ENCODE measurements at regions not wholly inside any gene's neighbourhood (a gene's known extent, or its start where the extent isn't known, plus 50 kb on each side); places are given as distances from the start of the nearest gene placed in this dataset.

DNA sequence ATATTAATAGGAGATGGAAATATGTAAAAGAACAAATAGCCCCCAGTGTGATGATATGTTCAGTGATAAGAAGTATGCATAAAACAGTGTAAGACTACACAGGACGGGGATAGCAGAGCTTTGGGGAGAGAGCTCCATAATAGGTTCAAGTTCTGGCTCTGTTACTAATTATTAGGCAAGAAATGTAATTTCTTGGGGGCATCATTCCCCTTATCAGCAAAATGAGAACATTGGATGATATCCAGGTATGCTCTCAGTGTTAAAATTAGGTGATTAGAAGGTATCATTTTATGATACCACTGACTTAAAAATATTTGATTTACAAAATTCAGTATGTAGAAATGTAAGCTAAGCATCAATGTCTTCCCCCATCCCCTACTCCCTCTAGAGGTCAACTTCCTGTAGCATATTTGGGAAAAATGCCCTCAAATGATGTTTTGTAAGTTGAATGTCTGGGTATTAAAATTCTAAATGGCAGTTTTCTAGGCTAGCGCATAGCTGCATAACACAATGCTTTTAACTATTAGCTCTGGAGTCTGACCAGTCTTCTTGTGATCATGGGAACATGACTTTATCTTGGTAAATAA is 585.7 kb upstream of the CAMK1G start:
- Histone ChIP-seq H3K36me3 (no peaks in the 10 kb centered on the region), H3K27me3 (no peaks in the 10 kb centered on the region), H3K4me3 (no peak overlapping the region), H3K4me1 (no peaks in the 10 kb centered on the region), H3K9me3 (no peaks in the 10 kb centered on the region), H3K27ac (replicated peaks in 1 of 4) (no peak overlapping the region)
- intact Hi-C loops (cut with DNase I): no loop called here
- 90% methylated on average over 2 of the region's 2 CpGs for WGBS
- no peak for DNase-seq (ENCODE audit: extremely low spot score)
- no peak for TF ChIP-seq EP300 (IDR thresholded peaks at IDR 0.05)
- TF ChIP-seq POLR2A (IDR thresholded peaks at IDR 0.05; ENCODE audit: low read depth): no peak
- TF ChIP-seq, protein P1, sequence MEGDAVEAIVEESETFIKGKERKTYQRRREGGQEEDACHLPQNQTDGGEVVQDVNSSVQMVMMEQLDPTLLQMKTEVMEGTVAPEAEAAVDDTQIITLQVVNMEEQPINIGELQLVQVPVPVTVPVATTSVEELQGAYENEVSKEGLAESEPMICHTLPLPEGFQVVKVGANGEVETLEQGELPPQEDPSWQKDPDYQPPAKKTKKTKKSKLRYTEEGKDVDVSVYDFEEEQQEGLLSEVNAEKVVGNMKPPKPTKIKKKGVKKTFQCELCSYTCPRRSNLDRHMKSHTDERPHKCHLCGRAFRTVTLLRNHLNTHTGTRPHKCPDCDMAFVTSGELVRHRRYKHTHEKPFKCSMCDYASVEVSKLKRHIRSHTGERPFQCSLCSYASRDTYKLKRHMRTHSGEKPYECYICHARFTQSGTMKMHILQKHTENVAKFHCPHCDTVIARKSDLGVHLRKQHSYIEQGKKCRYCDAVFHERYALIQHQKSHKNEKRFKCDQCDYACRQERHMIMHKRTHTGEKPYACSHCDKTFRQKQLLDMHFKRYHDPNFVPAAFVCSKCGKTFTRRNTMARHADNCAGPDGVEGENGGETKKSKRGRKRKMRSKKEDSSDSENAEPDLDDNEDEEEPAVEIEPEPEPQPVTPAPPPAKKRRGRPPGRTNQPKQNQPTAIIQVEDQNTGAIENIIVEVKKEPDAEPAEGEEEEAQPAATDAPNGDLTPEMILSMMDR (IDR thresholded peaks at IDR 0.05): no peak
- TF ChIP-seq POLR2AphosphoS5 (IDR thresholded peaks at IDR 0.05): no peak

DNA sequence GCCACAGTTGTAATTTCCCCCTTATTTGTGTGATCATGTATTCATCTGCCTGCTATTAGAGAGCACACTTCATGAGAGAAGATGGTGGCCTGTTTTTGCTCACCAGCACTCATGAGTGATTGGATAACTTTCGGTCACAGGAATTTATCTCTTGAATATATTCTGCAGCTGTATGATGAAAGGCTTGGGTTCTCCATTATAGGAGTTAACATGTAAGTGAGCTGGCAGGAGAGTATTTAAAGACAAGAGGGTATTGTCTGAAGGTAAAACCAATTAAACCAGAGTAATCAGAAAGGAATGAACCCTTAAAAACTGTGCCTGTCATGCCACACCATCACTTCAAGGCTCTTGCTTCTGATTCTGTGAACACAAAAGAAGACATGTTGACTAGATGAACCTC is 574.9 kb upstream of the CAMK1G start:
- Histone ChIP-seq H3K27ac (replicated peaks in 1 of 4) (no peak overlapping the region), H3K9me3 (no peaks in the 10 kb centered on the region), H3K36me3 (no peaks in the 10 kb centered on the region), H3K4me1 (no peaks in the 10 kb centered on the region), H3K27me3 (no peaks in the 10 kb centered on the region), H3K4me3 (no peak overlapping the region)
- no peak for TF ChIP-seq EP300 (IDR thresholded peaks at IDR 0.05)
- no peak for TF ChIP-seq POLR2AphosphoS5 (IDR thresholded peaks at IDR 0.05)
- TF ChIP-seq, protein P1 (IDR thresholded peaks at IDR 0.05): no peak
- TF ChIP-seq POLR2A (IDR thresholded peaks at IDR 0.05; ENCODE audit: low read depth): no peak
- DNase-seq (ENCODE audit: extremely low spot score): no peak
- WGBS: 65% methylated on average over 1 of the region's 1 CpG
- intact Hi-C loops (cut with DNase I): no loop called here

DNA sequence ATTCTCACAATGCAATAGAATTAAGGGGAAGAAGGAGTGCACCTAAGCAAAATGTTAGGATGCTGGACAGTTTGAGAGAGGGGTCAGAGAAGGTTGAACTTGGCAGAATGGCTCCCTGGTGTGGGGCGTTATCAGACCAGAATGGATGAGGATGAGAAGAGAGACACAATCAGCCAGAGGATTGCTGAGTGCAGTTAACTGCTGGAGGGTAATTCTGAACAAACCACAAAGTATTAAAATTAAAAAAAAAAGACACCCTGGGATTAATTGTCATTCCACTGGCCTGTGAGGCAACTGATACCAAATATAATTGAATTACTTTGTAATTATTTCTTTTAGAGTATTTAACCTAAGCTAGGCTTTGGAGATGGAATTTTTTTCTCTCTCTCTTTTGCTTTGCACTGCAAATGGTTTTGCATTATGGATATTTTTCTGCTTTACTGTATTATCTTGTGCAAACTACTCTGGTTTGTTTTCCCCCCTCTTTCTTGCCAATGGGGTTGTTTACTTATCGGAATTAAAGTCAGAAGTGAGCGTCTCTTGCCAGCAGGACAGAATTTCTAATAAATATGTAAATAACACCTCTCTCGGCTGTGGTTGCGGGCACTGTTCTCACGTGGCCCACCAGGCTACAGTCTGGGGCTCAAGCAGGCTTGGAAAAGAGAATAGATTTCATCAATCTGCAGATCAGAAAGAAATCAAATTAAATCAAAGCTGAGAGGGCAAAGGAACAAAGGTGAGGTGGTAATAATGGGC is 572.9 kb upstream of the CAMK1G start:
- no peaks in the 10 kb centered on the region for H3K36me3 ChIP-seq
- WGBS: 79% methylated on average over 6 of the region's 6 CpGs
- H3K4me3 ChIP-seq: no peak overlapping the region
- H3K9me3 ChIP-seq: no peaks in the 10 kb centered on the region
- intact Hi-C loops (cut with DNase I): no loop called here
- H3K27ac ChIP-seq (replicated peaks in 1 of 4): no peak overlapping the region
- TF ChIP-seq POLR2AphosphoS5 (IDR thresholded peaks at IDR 0.05) (no peak), EP300 (IDR thresholded peaks at IDR 0.05) (no peak)
- TF ChIP-seq, protein P1 (IDR thresholded peaks at IDR 0.05): no peak
- no peaks in the 10 kb centered on the region for H3K27me3 ChIP-seq
- DNase-seq (ENCODE audit: extremely low spot score): no peak
- no peaks in the 10 kb centered on the region for H3K4me1 ChIP-seq

DNA sequence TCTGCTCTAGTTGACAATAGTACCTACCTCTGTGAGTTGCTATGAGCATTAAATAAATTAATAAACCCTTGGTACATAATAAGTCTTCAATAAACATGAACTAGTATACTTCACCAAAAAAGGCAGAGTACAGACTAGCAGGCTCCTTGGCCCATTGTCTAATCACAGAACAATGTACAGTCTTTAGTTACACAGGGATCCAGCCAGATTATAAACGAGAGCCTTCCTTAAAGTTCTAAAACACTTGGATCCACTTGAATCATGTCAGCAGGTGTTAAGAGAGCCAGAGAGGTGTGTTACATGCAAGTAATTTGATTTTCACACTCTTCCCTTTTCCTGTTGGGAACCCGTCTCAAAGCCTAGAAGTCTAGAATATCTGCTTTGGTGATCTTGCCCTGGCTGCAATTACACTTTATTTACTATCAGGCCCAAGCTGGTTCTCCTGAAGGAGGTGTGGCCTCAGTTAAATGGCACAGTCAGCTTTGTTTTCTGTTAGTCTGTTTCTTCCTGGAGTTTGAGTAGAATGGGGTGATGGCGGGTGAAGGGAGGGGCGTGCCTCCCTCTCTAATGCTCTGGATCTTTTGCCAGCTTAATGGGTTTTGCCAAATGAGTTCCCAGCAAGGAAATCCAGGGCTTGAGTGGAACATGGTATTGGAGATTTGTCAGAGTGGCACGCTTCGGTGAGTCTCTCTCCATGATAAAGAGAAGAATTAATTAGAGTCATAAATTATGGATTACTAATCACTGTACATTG is 570.9 kb upstream of the CAMK1G start:
- Histone ChIP-seq H3K4me1 (no peaks in the 10 kb centered on the region), H3K4me3 (no peak overlapping the region), H3K36me3 (no peaks in the 10 kb centered on the region), H3K9me3 (no peaks in the 10 kb centered on the region), H3K27me3 (no peaks in the 10 kb centered on the region), H3K27ac (replicated peaks in 1 of 4) (no peak overlapping the region)
- WGBS: 93% methylated on average over 6 of the region's 6 CpGs
- no peak for DNase-seq (ENCODE audit: extremely low spot score)
- intact Hi-C loops (cut with DNase I): no loop called here
- no peak for TF ChIP-seq EP300 (IDR thresholded peaks at IDR 0.05)
- TF ChIP-seq, protein P1 (IDR thresholded peaks at IDR 0.05): no peak
- no peak for TF ChIP-seq POLR2AphosphoS5 (IDR thresholded peaks at IDR 0.05)
- no peak for TF ChIP-seq POLR2A (IDR thresholded peaks at IDR 0.05; ENCODE audit: low read depth)
